Endothelial cell (in vitro differentiated cells): ENCODE measurements at regions not wholly inside any gene's neighbourhood (a gene's known extent, or its start where the extent isn't known, plus 50 kb on each side); places are given as distances from the start of the nearest gene placed in this dataset.
"Not testable (repeated sequence)": the region's sequence is repeated elsewhere in the genome, so short reads cannot be mapped to it uniquely, and the experiment has no call there.

ENCODE experiments used
- DNase-seq: peaks from one replicate; pipeline ENCODE4 v3.0.0; 2021; ENCODE audit warnings: low spot score
- H3K27ac Mint-ChIP-seq: one replicate; pipeline ENCODE4 v1.8.0; 2021; ENCODE audit warnings: mixed read lengths, inconsistent platforms; ENCODE audit not compliant: unreplicated experiment
- H3K27me3 Mint-ChIP-seq: one replicate; pipeline ENCODE4 v1.8.0; 2021; ENCODE audit warnings: mild to moderate bottlenecking, moderate library complexity, mixed read lengths, inconsistent platforms; ENCODE audit not compliant: unreplicated experiment
- H3K36me3 Mint-ChIP-seq: one replicate; pipeline ENCODE4 v1.8.0; 2021; ENCODE audit warnings: mild to moderate bottlenecking, low read depth, mixed read lengths, inconsistent platforms; ENCODE audit not compliant: unreplicated experiment
- H3K4me1 Mint-ChIP-seq: one replicate; pipeline ENCODE4 v1.8.0; 2021; ENCODE audit warnings: mild to moderate bottlenecking, mixed read lengths, inconsistent platforms; ENCODE audit not compliant: unreplicated experiment
- H3K4me3 Mint-ChIP-seq: one replicate; pipeline ENCODE4 v1.8.0; 2021; ENCODE audit warnings: mild to moderate bottlenecking, mixed read lengths, inconsistent platforms; ENCODE audit not compliant: unreplicated experiment
- H3K9me3 Mint-ChIP-seq: one replicate; pipeline ENCODE4 v1.8.0; 2021; ENCODE audit warnings: mixed read lengths, inconsistent platforms; ENCODE audit not compliant: unreplicated experiment
- TF ChIP-seq, protein P1 (sequence below): fragments of 200-600 bp; sonication (generic); IDR thresholded peaks from one replicate; pipeline ENCODE4 v1.5.0; 2021; ENCODE audit warnings: antibody characterized with exemption; ENCODE audit not compliant: unreplicated experiment

DNA sequence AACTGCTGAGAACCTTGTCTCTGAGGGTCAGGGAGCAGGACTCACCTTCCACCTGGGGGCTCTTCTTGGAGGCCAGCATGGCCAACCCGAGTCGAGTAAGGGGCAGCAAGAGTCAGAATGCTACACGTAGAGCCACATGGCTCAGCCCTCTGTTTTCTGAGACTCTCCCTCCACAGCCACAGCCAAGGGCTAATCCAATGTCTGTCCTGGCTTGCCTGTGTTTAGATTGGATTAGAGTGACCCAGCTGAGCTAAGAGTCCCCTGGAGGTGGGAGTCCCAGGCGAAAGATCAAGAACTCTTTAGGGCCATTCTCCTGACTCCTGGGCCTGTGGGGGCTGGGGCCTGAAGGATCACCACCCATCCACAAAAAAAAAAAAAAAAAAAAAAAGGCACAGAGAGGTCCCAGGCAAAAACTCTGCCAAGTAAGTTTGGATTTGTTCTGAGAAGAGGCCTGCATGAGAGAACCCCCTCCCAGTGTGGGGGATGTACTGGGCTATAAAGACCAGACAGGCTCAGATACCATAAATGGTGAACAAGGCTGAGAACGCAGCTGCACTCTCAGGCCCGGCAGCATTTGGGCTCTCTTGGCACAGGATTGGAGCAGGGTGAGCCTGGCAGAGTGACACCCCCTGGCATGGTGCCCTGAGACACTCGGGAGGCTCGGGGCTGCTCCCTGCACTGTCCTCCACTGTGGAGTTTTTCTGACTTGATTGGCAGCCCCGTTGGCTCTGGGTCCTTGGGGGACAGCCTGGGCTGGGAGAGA lies 88.0 kb upstream of the OSBPL11 start:
- Mint-ChIP-seq H3K27me3 (no peaks in the 10 kb centered on the region), H3K4me1 (no peaks in the 10 kb centered on the region), H3K4me3 (no peak overlapping the region), H3K36me3 (no peaks in the 10 kb centered on the region), H3K27ac (no peak overlapping the region), H3K9me3 (no peaks in the 10 kb centered on the region)
- TF ChIP-seq, protein P1, sequence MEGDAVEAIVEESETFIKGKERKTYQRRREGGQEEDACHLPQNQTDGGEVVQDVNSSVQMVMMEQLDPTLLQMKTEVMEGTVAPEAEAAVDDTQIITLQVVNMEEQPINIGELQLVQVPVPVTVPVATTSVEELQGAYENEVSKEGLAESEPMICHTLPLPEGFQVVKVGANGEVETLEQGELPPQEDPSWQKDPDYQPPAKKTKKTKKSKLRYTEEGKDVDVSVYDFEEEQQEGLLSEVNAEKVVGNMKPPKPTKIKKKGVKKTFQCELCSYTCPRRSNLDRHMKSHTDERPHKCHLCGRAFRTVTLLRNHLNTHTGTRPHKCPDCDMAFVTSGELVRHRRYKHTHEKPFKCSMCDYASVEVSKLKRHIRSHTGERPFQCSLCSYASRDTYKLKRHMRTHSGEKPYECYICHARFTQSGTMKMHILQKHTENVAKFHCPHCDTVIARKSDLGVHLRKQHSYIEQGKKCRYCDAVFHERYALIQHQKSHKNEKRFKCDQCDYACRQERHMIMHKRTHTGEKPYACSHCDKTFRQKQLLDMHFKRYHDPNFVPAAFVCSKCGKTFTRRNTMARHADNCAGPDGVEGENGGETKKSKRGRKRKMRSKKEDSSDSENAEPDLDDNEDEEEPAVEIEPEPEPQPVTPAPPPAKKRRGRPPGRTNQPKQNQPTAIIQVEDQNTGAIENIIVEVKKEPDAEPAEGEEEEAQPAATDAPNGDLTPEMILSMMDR = no peak
- DNase-seq = no peak

GRCh38 chr3:125684199-125684598 lies 88.9 kb upstream of the OSBPL11 start:
- no peaks in the 10 kb centered on the region for H3K27me3 Mint-ChIP-seq
- no peak overlapping the region for H3K27ac Mint-ChIP-seq
- no peak overlapping the region for H3K4me3 Mint-ChIP-seq
- no peaks in the 10 kb centered on the region for H3K4me1 Mint-ChIP-seq
- DNase-seq = peak; percentile 66
- no peaks in the 10 kb centered on the region for H3K9me3 Mint-ChIP-seq
- TF ChIP-seq, protein P1 = no peak
- H3K36me3 Mint-ChIP-seq = no peaks in the 10 kb centered on the region

- not testable (repeated sequence) for DNase-seq, H3K36me3 Mint-ChIP-seq, H3K4me3 Mint-ChIP-seq, H3K27ac Mint-ChIP-seq, H3K4me1 Mint-ChIP-seq, H3K9me3 Mint-ChIP-seq, H3K27me3 Mint-ChIP-seq
Observed at GRCh38 chr3:125685741-125686140, 90.4 kb upstream of the OSBPL11 start.

DNA sequence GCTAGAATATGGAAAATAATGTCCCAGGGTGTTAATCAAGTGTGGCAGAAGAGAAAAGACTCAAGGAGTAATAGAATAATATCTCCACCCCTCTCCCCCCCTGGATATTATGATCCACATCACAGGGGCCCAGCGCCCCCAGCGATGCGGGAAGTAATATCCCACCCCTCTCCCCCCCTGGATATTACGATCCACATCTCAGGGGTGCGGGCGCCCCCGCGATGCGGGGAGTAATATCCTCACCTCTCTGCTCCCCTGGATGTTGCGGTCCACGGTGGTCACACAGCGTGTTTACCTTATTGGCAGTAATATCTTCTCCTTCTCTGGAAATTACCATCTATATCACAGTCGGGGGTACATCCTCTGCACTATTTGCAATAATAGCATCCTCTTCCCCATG lies 97.1 kb upstream of the OSBPL11 start:
- H3K27ac Mint-ChIP-seq = no peak overlapping the region
- H3K9me3 Mint-ChIP-seq = no peaks in the 10 kb centered on the region
- TF ChIP-seq, protein P1 = no peak
- no peaks in the 10 kb centered on the region for H3K27me3 Mint-ChIP-seq
- no peak overlapping the region for H3K4me3 Mint-ChIP-seq
- no peaks in the 10 kb centered on the region for H3K36me3 Mint-ChIP-seq
- H3K4me1 Mint-ChIP-seq = no peaks in the 10 kb centered on the region
- no peak for DNase-seq

DNA sequence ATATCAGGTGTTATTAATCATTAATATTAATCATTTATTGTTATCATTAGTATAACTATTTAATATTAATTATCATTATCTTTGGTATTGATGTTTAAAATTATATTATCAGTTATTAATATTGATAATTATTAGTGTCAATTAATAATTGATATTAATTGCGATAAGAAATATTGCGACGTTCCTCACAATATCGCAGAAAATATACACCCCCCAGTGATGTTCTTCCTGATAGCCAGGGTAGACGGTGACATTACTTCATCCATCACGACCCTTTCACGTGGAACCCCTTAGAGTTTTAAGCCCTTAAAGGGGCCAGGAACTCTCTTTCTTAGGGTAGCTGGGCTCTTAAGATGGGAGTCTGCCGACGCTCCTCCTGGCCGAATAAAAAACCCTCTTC lies 98.6 kb upstream of the OSBPL11 start:
- Mint-ChIP-seq H3K4me3 (no peak overlapping the region), H3K4me1 (no peaks in the 10 kb centered on the region), H3K27me3 (no peaks in the 10 kb centered on the region), H3K27ac (no peak overlapping the region), H3K9me3 (no peaks in the 10 kb centered on the region), H3K36me3 (no peaks in the 10 kb centered on the region)
- no peak for DNase-seq
- TF ChIP-seq, protein P1 = no peak
